Left cardiac atrium (tissue), 4 donors: ENCODE measurements at regions not wholly inside any gene's neighbourhood (a gene's known extent, or its start where the extent isn't known, plus 50 kb on each side); places are given as distances from the start of the nearest gene placed in this dataset.

Experiments
- ATAC-seq, 2 donors: fragments of 200-7000 bp; cut with Tn5 transposase; one replicate each; pipeline ENCODE4 v1.9.1; 2020; ENCODE audit warnings: mild to moderate bottlenecking in 2 of 2, moderate library complexity in 2 of 2
- DNase-seq: peaks from one replicate; pipeline ENCODE4 v3.0.0-alpha.2; 2020
- intact Hi-C, 2 donors: fragments of 100-400 bp; cut with DNase I; formaldehyde crosslinking; loops; one replicate each; pipeline versions ENCODE4 v1.14.1 to v1.15.1; 2022 to 2023
- donor health status: DM: no; HTN: yes; CAD: no.
- donor health status: DM: no; HTN: yes; CAD: no; lungs with severe emphysema.
- donor health status: DM: yes; HTN: yes; CAD: no.
- donor health status: Dilated cardiomyopathy.

DNA sequence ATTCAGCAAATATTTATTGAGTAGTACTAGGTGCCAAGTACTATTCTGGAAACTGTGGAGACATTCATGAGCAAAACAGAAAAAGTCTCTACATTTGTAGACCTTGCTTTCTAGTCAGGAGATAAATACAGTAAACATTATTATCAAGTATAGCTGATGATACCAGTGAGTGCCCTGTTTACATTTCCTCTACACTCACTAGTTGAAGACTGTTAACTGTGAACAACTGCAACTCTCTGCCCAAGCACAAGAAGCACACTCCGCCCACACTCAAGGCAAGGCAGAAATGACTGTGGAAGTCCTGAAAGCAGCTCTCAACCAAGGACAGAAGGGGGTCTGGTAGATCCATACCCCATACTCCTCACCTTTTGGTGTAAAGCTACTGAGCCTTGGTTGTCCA, 837.0 kb downstream of the DIAPH3 start:
- intact Hi-C loops = no loop called here
- ATAC-seq = no peak
- DNase-seq = no peak

- DNase-seq (no peak), ATAC-seq (no peak)
- intact Hi-C loops = no loop called here
Measured at GRCh38 chr13:59330764-59331163, 833.0 kb downstream of the DIAPH3 start.

DNA sequence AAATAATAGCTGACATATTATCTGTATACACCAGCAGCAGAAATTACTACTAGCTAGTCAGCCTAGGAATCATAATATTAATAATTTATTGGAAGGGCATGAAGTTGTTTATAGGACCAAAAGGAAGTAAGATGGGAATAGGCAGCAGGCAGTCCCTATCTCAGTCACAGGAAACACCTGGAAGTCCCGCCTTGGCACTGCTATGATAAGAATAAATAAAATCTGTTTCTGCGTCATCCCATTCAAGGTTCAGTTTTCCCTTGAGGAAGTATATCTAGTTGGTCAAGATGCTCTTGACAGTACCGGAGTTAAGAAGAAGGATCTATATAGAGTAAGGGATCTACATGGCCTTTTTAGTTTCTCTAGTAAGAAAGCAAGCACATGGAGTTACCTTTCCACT, 830.8 kb downstream of the DIAPH3 start:
- ATAC-seq (no peak), DNase-seq (no peak)
- intact Hi-C loops = no loop called here

GRCh38 chr13:59337070-59337469, 826.7 kb downstream of the DIAPH3 start:
- intact Hi-C loops = no loop called here
- DNase-seq (no peak), ATAC-seq (peak; percentile 34 to 58)

GRCh38 chr13:59340151-59340550, 823.6 kb downstream of the DIAPH3 start:
- intact Hi-C loops = no loop called here
- no peak for ATAC-seq
- no peak for DNase-seq

GRCh38 chr13:59340581-59340980, 823.1 kb downstream of the DIAPH3 start:
- intact Hi-C loops = no loop called here
- no peak for ATAC-seq
- no peak for DNase-seq

- no peak for ATAC-seq
- DNase-seq = no peak
- intact Hi-C loops = no loop called here
Measured at GRCh38 chr13:59342400-59342799, 821.3 kb downstream of the DIAPH3 start.

DNA sequence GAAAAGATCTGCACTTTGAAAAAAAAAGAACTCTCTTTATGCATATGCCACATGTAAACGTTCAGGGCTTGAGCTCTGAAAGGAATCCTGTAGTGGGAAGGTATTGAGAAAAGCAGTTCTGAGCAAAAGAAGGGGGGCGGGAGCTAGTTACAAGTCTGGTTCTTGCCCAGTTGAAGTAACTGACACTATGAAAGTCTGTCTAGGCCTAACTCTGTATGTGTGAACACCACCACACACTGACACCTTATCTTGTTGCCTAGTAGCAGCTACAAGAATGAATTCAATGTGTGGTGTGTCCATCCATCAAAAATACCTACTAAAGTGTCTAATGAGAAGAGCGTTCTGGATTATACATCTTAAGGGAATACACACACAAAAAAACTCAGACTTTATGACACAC, 820.6 kb downstream of the DIAPH3 start:
- no peak for DNase-seq
- ATAC-seq = peak in 1 of 2 donors; percentile 12
- intact Hi-C loops = no loop called here

- intact Hi-C loops = no loop called here
Measured at GRCh38 chr13:59343993-59344822, 819.5 kb downstream of the DIAPH3 start.

GRCh38 chr13:59345311-59345710, 818.4 kb downstream of the DIAPH3 start:
- DNase-seq (peak; percentile 90), ATAC-seq (peak; percentile 95 to 97)
- intact Hi-C loops = no loop called here

More at GRCh38 chr13:59343993-59344822, 819.5 kb downstream of the DIAPH3 start:
- no peak for ATAC-seq
- DNase-seq = no peak

- intact Hi-C loops = no loop called here
- ATAC-seq (no peak), DNase-seq (no peak)
Measured at GRCh38 chr13:59346999-59347723, 816.6 kb downstream of the DIAPH3 start.

- no peak for ATAC-seq
- no peak for DNase-seq
- intact Hi-C loops = no loop called here
Measured at GRCh38 chr13:59348617-59349016, 815.1 kb downstream of the DIAPH3 start.

GRCh38 chr13:59352600-59352999, 811.1 kb downstream of the DIAPH3 start:
- DNase-seq (no peak), ATAC-seq (no peak)
- intact Hi-C loops = no loop called here

- no peak for ATAC-seq
- no peak for DNase-seq
Measured at GRCh38 chr13:59354665-59355369, 808.9 kb downstream of the DIAPH3 start.

GRCh38 chr13:59356607-59357006, 807.1 kb downstream of the DIAPH3 start:
- DNase-seq (peak; percentile 90), ATAC-seq (peak; percentile 90 to 94)
- intact Hi-C loops = no loop called here

More at GRCh38 chr13:59354665-59355369, 808.9 kb downstream of the DIAPH3 start:
- intact Hi-C loops = no loop called here

DNA sequence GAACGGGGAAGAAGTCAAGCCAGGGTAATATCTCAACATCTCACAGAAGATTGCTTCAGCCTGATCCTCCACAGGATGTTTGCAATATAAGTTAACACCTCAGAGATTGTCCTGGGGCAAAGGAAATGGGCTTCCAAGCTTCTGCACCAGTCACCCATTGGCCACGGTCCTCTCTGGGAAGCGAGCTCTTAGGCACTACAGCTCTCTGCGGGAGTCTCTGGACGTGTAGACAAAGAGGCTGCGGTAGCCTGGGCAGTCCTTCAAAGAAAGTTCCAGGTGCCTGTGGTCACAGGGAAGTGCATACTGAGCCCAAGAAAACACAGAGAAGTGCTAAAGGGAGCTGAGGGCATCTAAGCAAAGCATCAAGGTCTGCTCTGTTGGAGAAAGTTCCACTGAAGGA, 805.7 kb downstream of the DIAPH3 start:
- DNase-seq (no peak), ATAC-seq (no peak)
- intact Hi-C loops = no loop called here

DNA sequence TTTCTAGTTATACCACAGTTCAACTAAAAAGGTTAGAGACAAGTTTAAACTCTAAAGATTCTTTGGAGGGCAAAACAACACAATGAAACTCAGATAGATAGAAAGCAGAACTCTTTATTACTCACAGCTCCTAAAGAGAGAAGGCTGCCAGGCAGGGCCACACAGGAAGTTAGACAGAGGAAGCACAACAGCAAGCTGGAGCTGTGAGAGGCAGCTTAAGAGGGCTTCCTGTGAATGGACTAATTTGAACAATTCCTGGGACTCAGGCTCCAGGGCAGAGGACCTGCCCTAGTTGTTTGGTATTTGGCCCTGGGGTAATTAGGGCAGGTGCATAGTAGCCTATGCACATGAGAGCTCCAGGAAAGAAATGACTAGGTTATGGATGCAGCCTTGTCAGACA, 803.6 kb downstream of the DIAPH3 start:
- DNase-seq (peak; percentile 24), ATAC-seq (peak in 1 of 2 donors; percentile 43)
- intact Hi-C loops = no loop called here

GRCh38 chr13:59360916-59361315, 802.8 kb downstream of the DIAPH3 start:
- no peak for DNase-seq
- intact Hi-C loops = no loop called here
- ATAC-seq = no peak

DNA sequence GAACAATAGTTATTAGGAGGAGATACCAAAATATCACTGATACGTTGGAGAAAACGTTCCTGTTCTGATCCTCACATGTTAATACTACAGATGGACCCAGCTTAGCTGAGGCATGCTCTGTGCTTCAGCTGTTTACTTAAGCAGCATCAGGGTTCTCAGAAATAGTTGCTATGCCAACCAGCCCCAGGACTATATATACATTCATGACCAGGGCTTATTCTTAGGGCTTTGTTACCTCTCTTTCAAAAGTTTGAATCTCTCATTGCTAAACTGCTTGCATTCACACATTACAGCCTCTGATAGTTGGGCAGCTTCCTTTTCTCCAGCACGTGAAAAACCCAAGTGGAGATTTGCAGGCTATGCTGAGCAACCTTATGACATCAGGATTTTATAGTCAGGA, 800.4 kb downstream of the DIAPH3 start:
- intact Hi-C loops = no loop called here
- ATAC-seq (no peak), DNase-seq (no peak)

DNA sequence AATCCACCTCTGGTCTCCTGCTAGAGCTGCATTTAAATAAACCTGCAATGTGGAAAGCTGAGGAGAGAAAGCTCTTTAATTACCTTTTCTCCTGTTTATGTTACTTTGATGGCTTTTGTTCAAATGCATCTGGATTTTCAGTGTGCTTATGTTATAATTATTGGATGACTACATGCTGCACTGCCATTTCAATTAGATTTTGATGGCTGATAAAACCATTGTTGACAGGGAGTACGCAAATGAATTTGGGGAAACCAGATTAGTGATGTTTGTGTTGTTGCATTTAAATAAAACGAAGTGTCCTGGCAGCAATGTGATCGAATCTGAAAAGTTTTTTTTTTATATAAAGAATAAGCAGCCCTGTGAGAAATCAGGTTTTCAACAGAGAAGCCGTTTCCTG, 799.8 kb downstream of the DIAPH3 start:
- DNase-seq = no peak
- ATAC-seq = no peak
- intact Hi-C loops = no loop called here
